Fibroblast of lung (primary cell): ENCODE measurements at regions not wholly inside any gene's neighbourhood (a gene's known extent, or its start where the extent isn't known, plus 50 kb on each side); places are given as distances from the start of the nearest gene placed in this dataset.

Source experiments
- DNase-seq, 2 donors: peaks; one replicate each; pipeline versions ENCODE4 v3.0.0 to v3.0.0-alpha.2; 2010; ENCODE audit warnings: low read depth in 2 of 2
- H2AFZ ChIP-seq: 2 replicates; pipeline ENCODE4 v1.5.1; 2012; ENCODE audit warnings: low read length, control low read depth, inconsistent platforms
- H3K27ac ChIP-seq: 2 replicates; pipeline ENCODE4 v1.5.1; 2011; ENCODE audit warnings: low read length, control low read depth; ENCODE audit not compliant: insufficient read depth
- H3K27me3 ChIP-seq: 2 replicates; pipeline ENCODE4 v1.5.1; 2011; ENCODE audit warnings: mild to moderate bottlenecking, low read length; ENCODE audit not compliant: control insufficient read depth, insufficient read depth
- H3K36me3 ChIP-seq: 2 replicates; pipeline ENCODE4 v1.5.1; 2011; ENCODE audit warnings: low read length; ENCODE audit not compliant: control insufficient read depth, insufficient read depth
- H3K4me1 ChIP-seq: 2 replicates; pipeline ENCODE4 v1.5.1; 2011; ENCODE audit warnings: low read length; ENCODE audit not compliant: control insufficient read depth, insufficient read depth; ENCODE audit errors: extremely low read depth
- H3K4me2 ChIP-seq: 2 replicates; pipeline ENCODE4 v1.5.1; 2011; ENCODE audit warnings: low read length, control low read depth; ENCODE audit not compliant: insufficient read depth; ENCODE audit errors: extremely low read depth
- H3K4me3 ChIP-seq, 4 experiments: fragments of 200-600 bp in 1 of 4; sonication (generic) in 1 of 4; replicated peaks in 1 of 4; 2 replicates each; pipeline ENCODE4 v1.5.1; 2011 to 2016; ENCODE audit warnings: low read length in 4 of 4, low read depth in 3 of 4, mild to moderate bottlenecking in 3 of 4, control low read depth in 2 of 4, inconsistent platforms in 1 of 4, mixed read lengths in 1 of 4; ENCODE audit not compliant: insufficient read depth in 1 of 4; ENCODE audit errors: control extremely low read depth in 1 of 4
- H3K79me2 ChIP-seq: 2 replicates; pipeline ENCODE4 v1.5.1; 2012; ENCODE audit warnings: mild to moderate bottlenecking, low read length, inconsistent platforms; ENCODE audit not compliant: control insufficient read depth, insufficient read depth
- H3K9ac ChIP-seq: 2 replicates; pipeline ENCODE4 v1.5.1; 2011; ENCODE audit warnings: mild to moderate bottlenecking, low read length, control low read depth; ENCODE audit not compliant: insufficient read depth
- H3K9me3 ChIP-seq: 2 replicates; pipeline ENCODE4 v1.5.1; 2012; ENCODE audit warnings: low read depth, low read length; ENCODE audit not compliant: control insufficient read depth, insufficient read depth
- H4K20me1 ChIP-seq: 2 replicates; pipeline ENCODE4 v1.5.1; 2011; ENCODE audit warnings: low read length; ENCODE audit not compliant: control insufficient read depth, insufficient read depth; ENCODE audit errors: extremely low read depth
- EZH2 ChIP-seq: IDR thresholded peaks from 2 replicates; pipeline ENCODE4 v1.5.1; 2012; ENCODE audit warnings: low read length, control low read depth, mild to moderate bottlenecking; ENCODE audit errors: missing control alignments
- TF ChIP-seq, protein P1 (sequence below), 2 donors: IDR thresholded peaks in 1 of 2; conservative IDR thresholded peaks in 1 of 2; 1 replicate in 1 of 2; 2 replicates in 1 of 2; pipeline ENCODE4 v1.5.1; 2011 to 2012; ENCODE audit warnings: low read length in 2 of 2, control low read depth in 1 of 2, inconsistent platforms in 1 of 2, low read depth in 1 of 2, mild to moderate bottlenecking in 1 of 2

DNA sequence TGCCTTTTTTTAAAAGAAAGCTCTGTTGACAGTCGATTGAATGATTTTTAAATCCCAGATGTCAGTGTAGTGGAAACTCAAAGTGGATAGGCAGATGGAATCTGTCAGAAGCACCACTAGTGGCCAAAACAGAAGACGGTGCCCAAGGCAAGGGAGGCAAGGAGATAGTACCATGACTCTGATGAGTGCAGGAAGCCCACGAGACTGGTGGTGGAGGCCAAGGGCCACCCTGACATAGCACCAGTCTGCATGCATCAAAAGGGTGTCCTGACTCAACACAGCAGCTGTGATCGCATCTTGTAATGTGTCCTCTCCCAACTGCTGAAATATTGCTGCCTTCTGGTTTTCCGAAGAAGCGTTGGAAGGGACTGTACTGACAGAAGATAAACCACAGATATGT is 124.1 kb upstream of the PAPPA2 start:
- no peak overlapping the region for H3K4me2 ChIP-seq
- H2AFZ ChIP-seq, result no peak overlapping the region
- no peaks in the 10 kb centered on the region for H4K20me1 ChIP-seq
- no peak overlapping the region for H3K9ac ChIP-seq
- no peaks in the 10 kb centered on the region for H3K4me1 ChIP-seq
- TF ChIP-seq EZH2, result no peak
- TF ChIP-seq, protein P1, sequence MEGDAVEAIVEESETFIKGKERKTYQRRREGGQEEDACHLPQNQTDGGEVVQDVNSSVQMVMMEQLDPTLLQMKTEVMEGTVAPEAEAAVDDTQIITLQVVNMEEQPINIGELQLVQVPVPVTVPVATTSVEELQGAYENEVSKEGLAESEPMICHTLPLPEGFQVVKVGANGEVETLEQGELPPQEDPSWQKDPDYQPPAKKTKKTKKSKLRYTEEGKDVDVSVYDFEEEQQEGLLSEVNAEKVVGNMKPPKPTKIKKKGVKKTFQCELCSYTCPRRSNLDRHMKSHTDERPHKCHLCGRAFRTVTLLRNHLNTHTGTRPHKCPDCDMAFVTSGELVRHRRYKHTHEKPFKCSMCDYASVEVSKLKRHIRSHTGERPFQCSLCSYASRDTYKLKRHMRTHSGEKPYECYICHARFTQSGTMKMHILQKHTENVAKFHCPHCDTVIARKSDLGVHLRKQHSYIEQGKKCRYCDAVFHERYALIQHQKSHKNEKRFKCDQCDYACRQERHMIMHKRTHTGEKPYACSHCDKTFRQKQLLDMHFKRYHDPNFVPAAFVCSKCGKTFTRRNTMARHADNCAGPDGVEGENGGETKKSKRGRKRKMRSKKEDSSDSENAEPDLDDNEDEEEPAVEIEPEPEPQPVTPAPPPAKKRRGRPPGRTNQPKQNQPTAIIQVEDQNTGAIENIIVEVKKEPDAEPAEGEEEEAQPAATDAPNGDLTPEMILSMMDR (conservative IDR thresholded peaks at IDR 0.05 in 1 of 2, IDR thresholded peaks at IDR 0.05 in 1 of 2; ENCODE audit: low read depth in 1 of 2, low read length in 2 of 2), result no peak
- DNase-seq, result no peak
- H3K27ac ChIP-seq, result no peak overlapping the region
- H3K4me3 ChIP-seq, result no peak overlapping the region
- H3K9me3 ChIP-seq, result no peaks in the 10 kb centered on the region
- no peaks in the 10 kb centered on the region for H3K79me2 ChIP-seq
- H3K27me3 ChIP-seq, result no peaks in the 10 kb centered on the region
- H3K36me3 ChIP-seq, result no peaks in the 10 kb centered on the region

DNA sequence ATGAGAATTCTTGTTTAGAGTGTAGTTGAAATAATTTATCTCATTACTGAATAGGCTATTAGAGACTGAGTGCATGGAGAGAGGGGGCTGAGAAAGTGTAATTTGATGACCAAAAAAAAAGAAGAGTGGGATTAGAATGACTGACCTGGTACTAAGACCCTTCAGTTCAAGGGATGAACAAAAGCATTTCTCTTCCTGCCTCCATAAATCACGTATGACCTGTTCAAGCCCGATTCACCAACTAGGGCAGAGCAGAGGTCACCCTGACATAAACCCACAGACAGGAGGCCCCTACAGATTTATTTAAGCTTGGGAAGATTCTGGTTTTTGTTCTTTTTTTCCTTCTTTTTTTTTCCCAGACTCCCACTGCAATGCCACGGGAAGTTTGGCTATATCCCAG is 123.7 kb upstream of the COP1 start:
- Histone ChIP-seq H3K79me2 (no peaks in the 10 kb centered on the region), H3K27ac (no peak overlapping the region), H3K9me3 (no peaks in the 10 kb centered on the region), H3K27me3 (no peaks in the 10 kb centered on the region), H3K4me1 (no peaks in the 10 kb centered on the region), H3K36me3 (no peaks in the 10 kb centered on the region), H2AFZ (no peak overlapping the region), H3K9ac (no peak overlapping the region), H4K20me1 (no peaks in the 10 kb centered on the region), H3K4me3 (no peak overlapping the region), H3K4me2 (no peak overlapping the region)
- no peak for DNase-seq
- TF ChIP-seq, protein P1 (conservative IDR thresholded peaks at IDR 0.05 in 1 of 2, IDR thresholded peaks at IDR 0.05 in 1 of 2; ENCODE audit: low read depth in 1 of 2, low read length in 2 of 2), result no peak
- TF ChIP-seq EZH2, result no peak

DNA sequence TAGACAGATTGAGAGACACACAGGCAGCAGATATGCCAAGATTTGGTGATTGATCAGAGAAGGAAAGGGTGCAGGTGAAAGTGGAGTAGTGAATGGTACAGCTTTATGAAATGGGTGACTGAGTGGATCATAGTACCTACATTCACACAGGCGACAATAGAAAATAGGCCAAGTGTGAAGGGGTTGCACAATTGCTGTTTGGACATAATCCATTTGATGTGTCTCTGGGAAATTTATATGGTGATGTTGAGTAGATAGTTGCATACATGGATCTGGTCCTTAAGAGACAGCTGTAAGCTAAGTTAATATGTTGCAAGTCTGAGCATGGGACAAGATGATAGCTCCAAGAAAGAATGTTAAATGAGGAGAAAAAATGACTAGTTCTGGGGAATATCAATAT is 118.6 kb upstream of the COP1 start:
- Histone ChIP-seq H3K9me3 (no peaks in the 10 kb centered on the region), H3K36me3 (no peaks in the 10 kb centered on the region), H2AFZ (no peak overlapping the region), H3K4me1 (no peaks in the 10 kb centered on the region), H3K79me2 (no peaks in the 10 kb centered on the region), H3K27ac (no peak overlapping the region), H3K4me2 (no peak overlapping the region), H3K4me3 (no peak overlapping the region), H3K27me3 (no peaks in the 10 kb centered on the region), H4K20me1 (no peaks in the 10 kb centered on the region), H3K9ac (no peak overlapping the region)
- TF ChIP-seq, protein P1 (conservative IDR thresholded peaks at IDR 0.05 in 1 of 2, IDR thresholded peaks at IDR 0.05 in 1 of 2; ENCODE audit: low read depth in 1 of 2, low read length in 2 of 2), result no peak
- TF ChIP-seq EZH2, result no peak
- no peak for DNase-seq
